GM21360 (cell line): ENCODE measurements at regions not wholly inside any gene's neighbourhood (a gene's known extent, or its start where the extent isn't known, plus 50 kb on each side); places are given as distances from the start of the nearest gene placed in this dataset.

Experiments
- ATAC-seq: cut with Tn5 transposase; IDR thresholded peaks from one replicate; pipeline ENCODE4 v1.9.1; 2021; ENCODE audit warnings: mild to moderate bottlenecking, moderate library complexity; ENCODE audit not compliant: unreplicated experiment

DNA sequence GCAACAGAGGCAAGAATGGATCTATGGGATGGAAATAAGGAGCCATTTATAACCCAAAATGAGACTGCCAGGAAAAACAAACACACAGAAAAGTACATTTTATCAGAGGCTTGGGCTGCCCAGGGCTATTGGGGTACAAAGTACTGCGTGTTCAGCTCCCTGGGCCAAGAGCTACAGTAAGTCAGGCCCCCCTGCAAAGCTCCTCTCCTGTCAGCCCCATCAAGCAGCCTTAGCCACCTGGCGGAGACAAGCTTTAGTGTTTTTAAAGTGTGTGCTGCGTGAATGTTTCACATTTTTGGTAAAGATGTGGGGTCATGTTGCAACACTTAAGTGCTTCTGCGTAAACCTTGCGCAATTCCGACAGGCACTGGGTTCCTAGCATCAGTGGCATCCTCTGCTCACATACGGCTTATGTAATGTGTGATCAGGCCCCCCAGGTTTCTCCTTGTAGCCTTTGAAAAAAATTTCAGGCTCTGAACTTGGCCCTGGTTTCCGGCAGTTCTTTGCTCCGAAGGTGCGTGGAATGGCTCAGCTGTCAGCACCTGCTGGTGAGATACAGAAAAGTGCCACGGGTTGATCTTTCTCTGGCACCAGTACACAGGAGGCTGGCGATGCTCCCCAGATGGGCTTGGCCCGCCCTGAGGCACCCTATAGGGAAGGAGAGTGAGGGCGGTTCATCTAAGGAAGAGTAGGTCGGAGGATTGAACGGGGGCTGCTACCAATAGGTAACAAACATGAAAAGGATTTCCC lies 198.7 kb upstream of the EEA1 start:
- no peak for ATAC-seq

DNA sequence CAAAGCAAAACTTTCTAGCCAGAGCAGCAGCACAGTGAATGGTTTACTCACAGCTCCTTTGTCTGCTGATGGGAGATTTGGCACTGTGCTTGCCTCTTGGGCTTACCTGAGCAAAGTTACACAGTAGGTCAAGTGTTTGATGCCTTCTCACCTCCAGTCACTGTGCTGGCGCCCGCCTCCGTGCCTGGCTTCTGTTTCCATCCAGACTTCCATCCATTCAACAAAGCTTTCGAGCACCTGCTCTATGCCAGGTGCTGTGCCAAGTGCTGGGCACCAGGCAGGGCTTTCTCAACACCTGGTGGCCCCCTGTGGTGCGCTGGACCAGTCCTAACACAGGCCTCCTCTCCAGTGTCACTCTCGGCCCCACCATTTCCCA lies 199.2 kb upstream of the EEA1 start:
- no peak for ATAC-seq

DNA sequence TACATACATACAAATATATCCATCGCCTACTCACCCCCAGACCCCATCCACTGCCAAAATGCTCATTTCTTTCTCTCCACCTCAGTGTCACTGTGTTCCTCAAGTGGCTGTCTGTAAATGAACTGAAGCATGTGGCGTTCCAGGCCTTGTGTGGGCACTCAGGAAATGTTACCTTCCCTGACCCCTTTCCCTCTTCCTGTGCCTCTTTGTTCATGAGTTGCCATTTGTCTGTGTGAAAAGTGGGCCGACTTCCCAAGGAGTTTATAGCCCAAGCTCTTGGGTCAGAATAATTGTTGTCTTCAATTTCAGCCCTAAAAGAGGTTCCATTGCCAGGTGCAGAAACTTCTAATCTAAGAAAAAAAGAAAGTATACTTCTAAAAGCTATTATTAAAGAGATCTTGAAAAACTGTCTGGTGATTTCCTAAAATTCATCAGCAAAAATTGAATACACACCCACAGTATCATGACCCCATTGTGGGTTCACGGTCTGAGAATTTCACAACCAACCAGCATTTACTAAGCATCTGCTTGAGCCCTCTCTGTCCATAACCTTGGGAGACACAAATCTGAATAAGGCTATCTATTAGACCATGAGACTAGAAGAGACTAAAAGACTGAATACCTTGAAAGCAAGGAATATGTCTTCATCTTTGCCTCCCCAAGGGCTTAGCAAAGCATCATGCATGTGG lies 201.4 kb upstream of the EEA1 start:
- ATAC-seq: no peak

DNA sequence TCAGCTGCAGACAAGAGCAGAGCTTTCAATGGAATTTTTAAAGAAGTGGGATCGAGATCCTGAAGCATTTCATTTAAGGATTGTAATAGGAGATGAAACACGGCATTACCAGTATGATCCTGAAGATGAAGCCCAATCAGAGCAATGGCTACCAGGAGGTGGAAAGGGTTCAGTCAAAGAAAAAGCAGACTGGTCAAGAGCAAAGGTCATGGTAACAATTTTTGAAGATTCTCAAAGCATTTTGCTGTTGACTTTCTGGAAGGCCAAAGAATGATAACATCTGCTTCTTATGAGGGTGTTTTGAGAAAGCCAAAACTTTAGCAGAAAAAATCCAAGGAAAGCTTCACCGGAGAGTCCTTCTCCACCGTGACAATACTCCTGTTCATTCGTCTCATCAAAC lies 204.3 kb upstream of the EEA1 start:
- no peak for ATAC-seq

- no peak for ATAC-seq
Measured at GRCh38 chr12:93134175-93134890, 205.2 kb upstream of the EEA1 start.

DNA sequence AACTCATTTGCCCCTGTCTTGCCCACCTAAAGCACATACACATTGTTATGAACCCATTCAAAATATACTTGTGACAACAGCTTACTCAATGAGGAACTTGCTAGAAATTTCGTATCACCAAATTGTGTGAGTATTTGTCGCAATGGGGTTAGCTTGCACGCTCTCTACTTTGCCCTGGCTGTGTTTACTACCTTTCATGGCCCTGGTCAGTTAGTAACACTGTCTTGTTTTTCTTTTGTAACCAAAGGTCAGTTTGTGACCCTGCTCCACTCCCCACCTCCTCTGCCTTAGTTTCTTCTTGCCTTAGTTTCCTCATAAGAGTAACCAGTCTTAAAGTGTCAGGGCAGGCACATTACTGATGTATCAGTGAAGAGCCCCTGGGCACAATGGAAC lies 205.8 kb upstream of the EEA1 start:
- no peak for ATAC-seq

- ATAC-seq: no peak
Measured at GRCh38 chr12:93135286-93136239, 206.5 kb upstream of the EEA1 start.

GRCh38 chr12:93136253-93137055 lies 207.4 kb upstream of the EEA1 start:
- no peak for ATAC-seq

DNA sequence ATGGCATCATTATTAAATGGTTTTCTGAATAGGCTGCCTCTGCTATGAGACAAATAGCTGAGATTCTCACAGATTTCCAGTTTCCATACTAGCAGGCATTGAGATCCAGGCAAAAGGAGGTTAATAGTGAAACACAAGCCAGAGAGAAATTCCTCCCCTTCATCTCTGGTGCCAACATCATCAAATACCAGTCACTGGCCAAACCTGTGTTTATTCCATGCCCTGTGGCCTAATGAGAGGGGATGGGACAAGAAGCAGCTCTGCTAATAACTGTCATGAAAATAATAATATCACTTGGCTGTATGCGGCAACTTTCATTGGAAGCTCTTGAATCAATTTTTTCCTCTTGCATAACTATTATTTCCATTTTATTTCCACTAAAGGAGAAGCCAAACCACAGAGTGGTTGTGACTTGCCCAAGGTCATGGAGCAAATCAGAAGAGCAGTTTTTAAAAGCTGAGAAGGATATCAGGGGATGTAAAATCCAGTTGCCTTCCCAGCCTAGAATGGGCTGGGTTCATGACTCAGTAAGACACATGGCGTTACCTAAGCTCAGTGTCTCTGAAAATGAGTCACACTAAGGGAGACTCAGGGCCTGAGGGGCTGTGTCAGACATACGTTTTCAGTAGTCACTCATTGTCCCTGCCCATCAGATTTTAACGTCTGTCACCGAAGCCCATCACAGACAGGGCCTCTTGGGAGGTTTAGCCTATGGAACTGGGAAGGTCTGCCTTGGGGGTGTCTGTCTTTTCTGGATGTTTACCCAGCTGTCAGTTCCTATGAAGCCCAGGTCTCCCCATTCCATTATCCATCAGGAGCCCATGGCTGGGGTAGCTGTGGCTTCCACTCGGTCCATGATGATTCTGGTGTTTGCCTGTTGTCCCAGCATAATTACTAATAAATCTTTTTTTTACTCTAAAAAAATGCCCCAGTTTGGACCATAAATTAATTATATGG lies 208.8 kb upstream of the EEA1 start:
- no peak for ATAC-seq

GRCh38 chr12:93139028-93139665 lies 210.1 kb upstream of the EEA1 start:
- peak; percentile 53 for ATAC-seq

DNA sequence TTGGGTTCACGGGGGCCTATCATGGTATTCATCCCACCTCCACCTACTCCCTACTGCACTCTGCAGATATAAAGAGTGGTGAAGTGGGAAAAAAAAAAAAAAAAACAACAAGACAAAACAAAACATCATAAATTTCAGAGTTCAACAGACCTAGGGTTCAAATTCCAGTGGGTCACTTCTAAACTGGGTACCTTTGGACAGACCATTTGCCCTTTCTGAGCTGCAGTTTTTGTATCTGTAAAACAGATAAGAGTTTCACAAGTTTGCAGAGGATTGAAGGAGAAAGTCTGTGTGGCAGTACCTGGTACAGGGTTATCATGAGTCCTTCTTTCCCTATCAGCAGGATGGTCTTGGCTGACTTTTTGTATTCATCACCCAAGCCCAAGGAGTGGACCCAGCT lies 211.2 kb upstream of the EEA1 start:
- ATAC-seq: no peak

- ATAC-seq: no peak
Measured at GRCh38 chr12:93140801-93141200, 211.7 kb upstream of the EEA1 start.

- ATAC-seq: no peak
Measured at GRCh38 chr12:93142881-93143280, 213.8 kb upstream of the EEA1 start.

- ATAC-seq: no peak
Measured at GRCh38 chr12:93144109-93144508, 215.0 kb upstream of the EEA1 start.

DNA sequence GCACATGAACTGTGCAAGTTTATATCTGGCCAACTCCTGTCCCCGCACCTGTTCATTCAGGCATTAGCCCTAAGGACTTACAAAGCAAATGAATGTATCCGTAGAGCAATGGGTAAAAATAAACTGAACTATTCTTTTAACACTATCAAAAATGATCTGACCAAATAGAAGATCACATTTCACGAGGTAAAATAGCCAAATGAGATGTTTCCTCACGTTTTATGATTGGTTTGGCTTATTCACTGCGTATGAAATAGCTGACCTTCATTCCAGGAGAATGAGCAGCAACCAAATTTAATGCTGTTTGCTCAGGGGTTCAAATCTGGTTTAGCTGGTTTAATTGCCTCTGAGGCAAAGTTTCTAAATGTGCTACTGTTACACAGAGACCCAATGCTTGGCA lies 216.0 kb upstream of the EEA1 start:
- ATAC-seq: no peak

GRCh38 chr12:93146263-93146939 lies 217.3 kb upstream of the EEA1 start:
- ATAC-seq: no peak

GRCh38 chr12:93146970-93147369 lies 217.9 kb upstream of the EEA1 start:
- no peak for ATAC-seq

GRCh38 chr12:93148412-93148811 lies 219.3 kb upstream of the EEA1 start:
- ATAC-seq: no peak
